Glutamatergic neuron (in vitro differentiated cells): ENCODE measurements at regions not wholly inside any gene's neighbourhood (a gene's known extent, or its start where the extent isn't known, plus 50 kb on each side); places are given as distances from the start of the nearest gene placed in this dataset.

ENCODE experiments used
- DNase-seq: peaks from one replicate; pipeline ENCODE4 v3.0.0; 2022
- H3K27ac Mint-ChIP-seq: one replicate; pipeline ENCODE4 v1.8.0; 2020; ENCODE audit warnings: mild to moderate bottlenecking, mixed read lengths, inconsistent platforms; ENCODE audit not compliant: unreplicated experiment
- H3K27me3 Mint-ChIP-seq: one replicate; pipeline ENCODE4 v1.8.0; 2020; ENCODE audit warnings: mild to moderate bottlenecking, moderate library complexity, mixed read lengths, inconsistent platforms; ENCODE audit not compliant: unreplicated experiment
- H3K36me3 Mint-ChIP-seq: one replicate; pipeline ENCODE4 v1.8.0; 2020; ENCODE audit warnings: mild to moderate bottlenecking, mixed read lengths, inconsistent platforms; ENCODE audit not compliant: unreplicated experiment
- H3K4me1 Mint-ChIP-seq: one replicate; pipeline ENCODE4 v1.8.0; 2020; ENCODE audit warnings: mild to moderate bottlenecking, low read depth, mixed read lengths, inconsistent platforms; ENCODE audit not compliant: unreplicated experiment
- H3K4me3 Mint-ChIP-seq: one replicate; pipeline ENCODE4 v1.8.0; 2020; ENCODE audit warnings: mild to moderate bottlenecking, mixed read lengths, inconsistent platforms; ENCODE audit not compliant: unreplicated experiment
- H3K9me3 Mint-ChIP-seq: one replicate; pipeline ENCODE4 v1.8.0; 2020; ENCODE audit warnings: mild to moderate bottlenecking, moderate library complexity, mixed read lengths, inconsistent platforms; ENCODE audit not compliant: unreplicated experiment
- CTCF ChIP-seq: fragments of 200-600 bp; sonication (generic); IDR thresholded peaks from one replicate; pipeline ENCODE4 v1.5.0; 2021; ENCODE audit not compliant: partially characterized antibody, unreplicated experiment

GRCh38 chr12:126512916-126513913, 1448.0 kb downstream of the AACS start:
- Mint-ChIP-seq H3K27me3 (no peaks in the 10 kb centered on the region), H3K9me3 (peaks cover 2% of the 10 kb centered on the region), H3K27ac (no peak overlapping the region), H3K36me3 (no peaks in the 10 kb centered on the region), H3K4me3 (no peak overlapping the region), H3K4me1 (no peaks in the 10 kb centered on the region)
- TF ChIP-seq CTCF: no peak
- no peak for DNase-seq

- Mint-ChIP-seq H3K27ac (no peak overlapping the region), H3K27me3 (peaks cover 4% of the 10 kb centered on the region), H3K4me1 (no peaks in the 10 kb centered on the region), H3K36me3 (no peaks in the 10 kb centered on the region), H3K4me3 (no peak overlapping the region), H3K9me3 (peaks cover 4% of the 10 kb centered on the region)
- DNase-seq: no peak
- TF ChIP-seq CTCF: no peak
Observed at GRCh38 chr12:126518596-126519200, 1453.5 kb downstream of the AACS start.

- DNase-seq: no peak
- Mint-ChIP-seq H3K36me3 (no peaks in the 10 kb centered on the region), H3K27me3 (peaks cover 4% of the 10 kb centered on the region), H3K4me1 (no peaks in the 10 kb centered on the region), H3K4me3 (no peak overlapping the region), H3K9me3 (peaks cover 4% of the 10 kb centered on the region), H3K27ac (no peak overlapping the region)
- no peak for TF ChIP-seq CTCF
Observed at GRCh38 chr12:126519833-126520232, 1454.6 kb downstream of the AACS start.

- no peak for DNase-seq
- Mint-ChIP-seq H3K36me3 (no peaks in the 10 kb centered on the region), H3K4me1 (no peaks in the 10 kb centered on the region), H3K4me3 (no peak overlapping the region), H3K9me3 (peaks cover 4% of the 10 kb centered on the region), H3K27me3 (peaks cover 4% of the 10 kb centered on the region), H3K27ac (no peak overlapping the region)
- TF ChIP-seq CTCF: no peak
Observed at GRCh38 chr12:126523891-126524290, 1458.7 kb downstream of the AACS start.

- peaks cover 6% of the 10 kb centered on the region for H3K9me3 Mint-ChIP-seq
- TF ChIP-seq CTCF: no peak
- DNase-seq: no peak
Observed at GRCh38 chr12:126534495-126534894, 1469.3 kb downstream of the AACS start.

More at GRCh38 chr12:126534495-126534894, 1469.3 kb downstream of the AACS start:
- Mint-ChIP-seq H3K4me1 (no peaks in the 10 kb centered on the region), H3K36me3 (peaks cover 4% of the 10 kb centered on the region), H3K27me3 (no peaks in the 10 kb centered on the region), H3K27ac (no peak overlapping the region), H3K4me3 (no peak overlapping the region)
